ENCODE measurements at regions not wholly inside any gene's neighbourhood (a gene's known extent, or its start where the extent isn't known, plus 50 kb on each side); places are given as distances from the start of the nearest gene placed in this dataset.

- H3K27me3 Mint-ChIP-seq (ENCODE audit: unreplicated experiment), result peaks cover 11% of the 10 kb centered on the region
- H3K4me1 Mint-ChIP-seq (ENCODE audit: unreplicated experiment), result no peaks in the 10 kb centered on the region
- H3K36me3 Mint-ChIP-seq (ENCODE audit: unreplicated experiment), result no peaks in the 10 kb centered on the region
- TF ChIP-seq, protein P1, sequence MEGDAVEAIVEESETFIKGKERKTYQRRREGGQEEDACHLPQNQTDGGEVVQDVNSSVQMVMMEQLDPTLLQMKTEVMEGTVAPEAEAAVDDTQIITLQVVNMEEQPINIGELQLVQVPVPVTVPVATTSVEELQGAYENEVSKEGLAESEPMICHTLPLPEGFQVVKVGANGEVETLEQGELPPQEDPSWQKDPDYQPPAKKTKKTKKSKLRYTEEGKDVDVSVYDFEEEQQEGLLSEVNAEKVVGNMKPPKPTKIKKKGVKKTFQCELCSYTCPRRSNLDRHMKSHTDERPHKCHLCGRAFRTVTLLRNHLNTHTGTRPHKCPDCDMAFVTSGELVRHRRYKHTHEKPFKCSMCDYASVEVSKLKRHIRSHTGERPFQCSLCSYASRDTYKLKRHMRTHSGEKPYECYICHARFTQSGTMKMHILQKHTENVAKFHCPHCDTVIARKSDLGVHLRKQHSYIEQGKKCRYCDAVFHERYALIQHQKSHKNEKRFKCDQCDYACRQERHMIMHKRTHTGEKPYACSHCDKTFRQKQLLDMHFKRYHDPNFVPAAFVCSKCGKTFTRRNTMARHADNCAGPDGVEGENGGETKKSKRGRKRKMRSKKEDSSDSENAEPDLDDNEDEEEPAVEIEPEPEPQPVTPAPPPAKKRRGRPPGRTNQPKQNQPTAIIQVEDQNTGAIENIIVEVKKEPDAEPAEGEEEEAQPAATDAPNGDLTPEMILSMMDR (IDR thresholded peaks at IDR 0.05), result no peak
- H3K4me3 Mint-ChIP-seq (ENCODE audit: unreplicated experiment), result no peak overlapping the region
- no peaks in the 10 kb centered on the region for H3K9me3 Mint-ChIP-seq (ENCODE audit: unreplicated experiment)
- no peak overlapping the region for H3K27ac Mint-ChIP-seq (ENCODE audit: unreplicated experiment)
- no peak for DNase-seq (ENCODE audit: extremely low spot score, unreplicated experiment)
Measured at GRCh38 chr2:8448824-8449556, 232.9 kb upstream of the ID2 start.

- Mint-ChIP-seq H3K4me3 (ENCODE audit: unreplicated experiment) (no peak overlapping the region), H3K4me1 (ENCODE audit: unreplicated experiment) (no peaks in the 10 kb centered on the region), H3K9me3 (ENCODE audit: unreplicated experiment) (no peaks in the 10 kb centered on the region), H3K27ac (ENCODE audit: unreplicated experiment) (no peak overlapping the region), H3K36me3 (ENCODE audit: unreplicated experiment) (no peaks in the 10 kb centered on the region), H3K27me3 (ENCODE audit: unreplicated experiment) (peaks cover 4% of the 10 kb centered on the region)
- TF ChIP-seq, protein P1 (IDR thresholded peaks at IDR 0.05), result no peak
- no peak for DNase-seq (ENCODE audit: extremely low spot score, unreplicated experiment)
Measured at GRCh38 chr2:8451273-8451672, 230.6 kb upstream of the ID2 start.

DNA sequence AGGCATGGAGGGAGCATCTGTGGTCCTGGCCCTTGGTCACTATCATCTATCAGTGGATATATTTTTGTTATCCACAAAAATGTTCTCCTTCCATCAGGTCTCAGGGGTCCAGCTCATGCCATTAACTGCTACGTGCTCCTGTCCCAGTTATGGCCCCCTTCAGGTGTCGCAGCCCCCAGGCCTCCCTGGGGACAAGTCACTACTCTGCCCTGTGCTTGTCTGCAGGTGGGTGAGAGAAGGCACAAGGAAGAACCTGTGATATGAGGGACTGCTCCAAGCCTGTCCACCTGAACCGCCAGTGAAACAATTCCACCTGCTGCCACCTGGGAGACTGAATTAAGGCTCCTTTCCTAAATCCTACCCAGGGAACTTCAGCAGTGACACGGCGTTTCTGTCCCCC lies 229.6 kb upstream of the ID2 start:
- Mint-ChIP-seq H3K9me3 (ENCODE audit: unreplicated experiment) (no peaks in the 10 kb centered on the region), H3K27ac (ENCODE audit: unreplicated experiment) (no peak overlapping the region), H3K4me1 (ENCODE audit: unreplicated experiment) (no peaks in the 10 kb centered on the region), H3K27me3 (ENCODE audit: unreplicated experiment) (no peaks in the 10 kb centered on the region), H3K36me3 (ENCODE audit: unreplicated experiment) (no peaks in the 10 kb centered on the region), H3K4me3 (ENCODE audit: unreplicated experiment) (no peak overlapping the region)
- no peak for DNase-seq (ENCODE audit: extremely low spot score, unreplicated experiment)
- TF ChIP-seq, protein P1 (IDR thresholded peaks at IDR 0.05), result no peak

DNA sequence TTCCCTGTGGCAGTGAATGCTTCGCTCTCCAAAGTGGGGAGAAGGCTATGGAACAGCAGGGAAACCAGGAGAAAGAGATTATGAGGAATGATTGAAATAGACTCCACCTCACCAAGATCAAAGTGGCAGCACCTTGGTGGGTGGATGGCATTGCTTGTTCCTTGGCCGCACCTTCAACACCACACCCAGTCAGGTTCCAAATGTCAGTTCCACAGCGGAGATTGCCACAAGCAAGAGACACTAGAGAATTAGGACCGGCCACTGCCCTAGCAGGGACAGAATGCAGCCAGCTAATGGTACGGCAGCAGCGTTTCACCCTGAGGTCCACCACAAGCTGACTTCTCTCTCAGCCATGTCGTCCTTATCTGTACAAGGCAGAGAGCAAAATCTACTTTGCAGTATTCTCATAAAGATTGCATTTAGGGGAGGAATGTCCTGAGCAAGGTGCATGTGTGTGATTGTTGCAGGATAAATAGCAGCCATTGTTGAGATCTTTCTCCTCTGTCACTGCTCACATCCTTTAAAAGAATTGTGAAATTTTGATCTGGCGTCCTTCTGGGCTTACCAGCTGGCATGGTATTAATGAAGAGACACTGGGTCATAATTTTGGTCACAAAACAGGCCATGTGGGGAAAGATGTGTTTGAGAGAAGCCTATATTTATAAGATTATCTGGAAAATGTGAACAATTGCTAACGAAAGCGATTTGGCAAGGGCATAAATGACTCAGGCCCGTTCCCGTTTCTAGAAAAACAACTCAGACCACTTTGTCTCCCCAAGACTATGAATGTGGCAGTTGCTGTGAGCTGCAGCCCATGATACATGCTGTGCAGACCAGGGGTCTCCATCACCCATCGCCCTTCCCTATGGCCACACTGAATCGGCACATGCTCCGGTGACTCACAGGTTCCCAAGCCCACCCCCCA lies 228.6 kb upstream of the ID2 start:
- Mint-ChIP-seq H3K27me3 (ENCODE audit: unreplicated experiment) (no peaks in the 10 kb centered on the region), H3K4me3 (ENCODE audit: unreplicated experiment) (no peak overlapping the region), H3K9me3 (ENCODE audit: unreplicated experiment) (no peaks in the 10 kb centered on the region), H3K4me1 (ENCODE audit: unreplicated experiment) (no peaks in the 10 kb centered on the region), H3K27ac (ENCODE audit: unreplicated experiment) (no peak overlapping the region), H3K36me3 (ENCODE audit: unreplicated experiment) (no peaks in the 10 kb centered on the region)
- no peak for DNase-seq (ENCODE audit: extremely low spot score, unreplicated experiment)
- TF ChIP-seq, protein P1 (IDR thresholded peaks at IDR 0.05), result no peak

- Mint-ChIP-seq H3K4me3 (ENCODE audit: unreplicated experiment) (no peak overlapping the region), H3K4me1 (ENCODE audit: unreplicated experiment) (no peaks in the 10 kb centered on the region), H3K9me3 (ENCODE audit: unreplicated experiment) (no peaks in the 10 kb centered on the region), H3K36me3 (ENCODE audit: unreplicated experiment) (no peaks in the 10 kb centered on the region), H3K27me3 (ENCODE audit: unreplicated experiment) (no peaks in the 10 kb centered on the region), H3K27ac (ENCODE audit: unreplicated experiment) (no peak overlapping the region)
- TF ChIP-seq, protein P1 (IDR thresholded peaks at IDR 0.05), result no peak
- DNase-seq (ENCODE audit: extremely low spot score, unreplicated experiment), result no peak
Measured at GRCh38 chr2:8453904-8454302, 228.0 kb upstream of the ID2 start.
